HG03159 (cell line): ENCODE measurements at regions not wholly inside any gene's neighbourhood (a gene's known extent, or its start where the extent isn't known, plus 50 kb on each side); places are given as distances from the start of the nearest gene placed in this dataset.
"Not testable (repeated sequence)": the region's sequence is repeated elsewhere in the genome, so short reads cannot be mapped to it uniquely, and the experiment has no call there.

ENCODE experiments used
- ATAC-seq: cut with Tn5 transposase; IDR thresholded peaks from one replicate; pipeline ENCODE4 v1.9.1; 2021; ENCODE audit warnings: mild to moderate bottlenecking, moderate library complexity; ENCODE audit not compliant: unreplicated experiment

DNA sequence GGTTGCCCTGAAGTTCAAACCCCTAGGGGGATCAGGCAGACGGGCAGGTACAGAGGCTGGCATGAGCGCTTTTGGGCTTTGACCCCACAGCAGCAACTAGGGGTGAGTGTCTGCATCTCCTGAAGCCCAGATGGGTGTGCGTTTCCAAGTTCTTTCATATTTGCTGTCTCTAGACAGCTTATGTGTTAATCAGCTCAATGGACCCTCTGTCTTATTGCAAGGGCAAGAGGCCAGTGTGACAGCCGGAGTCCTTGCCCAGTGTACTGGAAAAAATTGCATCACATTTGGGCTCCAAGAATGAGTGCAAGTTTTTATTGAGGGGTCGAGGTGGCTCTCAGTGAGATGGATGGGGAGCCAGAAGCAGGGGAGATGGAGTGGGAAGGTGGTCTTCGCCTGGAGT lies 1863.7 kb upstream of the RAG2 start:
- no peak for ATAC-seq

DNA sequence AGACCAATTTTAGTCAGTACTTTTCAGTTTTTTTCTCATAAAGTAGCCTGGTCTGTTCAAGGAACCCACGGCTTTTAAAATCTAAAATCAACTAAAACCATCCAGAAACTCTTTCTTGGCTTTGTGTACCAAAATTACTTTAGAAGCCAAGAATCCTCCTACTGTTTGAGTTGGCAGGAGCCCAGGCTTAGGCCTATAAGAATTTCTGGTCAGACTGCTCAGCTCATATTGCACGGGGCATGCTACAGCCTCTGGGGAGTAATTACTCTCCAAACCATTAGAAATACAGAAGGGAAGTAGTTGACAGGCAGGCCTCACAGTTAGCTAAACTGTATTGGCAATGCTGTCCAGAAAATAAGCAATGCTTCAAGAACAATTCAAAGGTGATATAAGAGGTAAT lies 1862.9 kb upstream of the RAG2 start:
- no peak for ATAC-seq

DNA sequence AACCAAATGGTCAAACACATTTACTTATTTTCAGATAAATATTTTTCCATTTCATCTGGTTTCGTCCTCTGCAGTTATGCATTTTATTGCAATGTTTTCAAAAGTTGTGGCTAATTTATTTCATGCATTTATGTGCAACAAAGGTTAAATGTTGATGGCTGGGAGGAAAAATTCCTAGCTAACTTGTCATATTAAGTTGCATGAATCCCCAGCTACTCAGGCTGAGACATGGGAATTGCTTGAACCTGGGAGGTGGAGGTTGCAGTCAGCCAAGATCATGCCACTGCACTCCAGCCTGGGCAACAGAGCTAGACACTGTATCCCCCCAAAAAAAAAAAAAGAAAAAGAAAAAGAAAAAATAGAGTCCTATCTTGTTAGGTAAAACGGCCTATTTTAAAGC lies 1862.4 kb upstream of the RAG2 start:
- ATAC-seq = no peak

DNA sequence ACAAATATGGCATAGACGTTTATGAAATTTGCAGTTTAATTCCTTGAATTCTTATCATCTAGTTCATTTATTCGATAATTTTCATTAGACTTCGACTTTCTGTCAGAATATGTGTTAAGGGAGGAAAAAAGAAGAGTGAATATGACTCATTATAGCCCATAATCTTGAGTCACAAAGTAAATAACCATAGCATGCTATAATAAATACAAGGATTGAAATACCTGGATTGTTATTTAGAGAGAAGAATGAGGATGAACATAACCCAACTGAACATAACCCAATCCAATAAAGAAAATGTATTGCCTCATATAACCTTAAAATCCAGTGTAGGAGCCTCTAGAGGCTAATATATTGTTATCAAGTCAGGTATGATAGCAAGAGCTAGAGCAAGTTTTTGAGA lies 1858.3 kb upstream of the RAG2 start:
- ATAC-seq = no peak

DNA sequence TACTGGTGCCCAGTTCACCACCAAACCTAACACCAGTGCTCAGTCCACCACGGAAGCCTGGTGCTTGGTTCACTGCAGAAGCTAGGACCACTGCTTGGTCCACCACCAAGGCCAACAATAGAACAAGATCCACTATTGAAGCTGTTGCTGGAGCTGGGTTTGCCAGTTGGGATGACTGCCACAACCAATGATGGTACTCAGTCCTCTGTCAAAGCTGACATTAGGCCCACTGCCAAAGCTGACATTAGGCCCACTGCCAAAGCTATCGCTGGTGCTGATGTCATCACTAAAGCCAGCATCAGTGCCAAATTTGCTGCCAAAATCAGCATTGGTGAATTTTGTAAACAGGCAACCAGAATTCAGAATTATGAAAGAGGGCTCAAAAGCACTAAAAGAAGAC lies 1850.2 kb upstream of the RAG2 start:
- ATAC-seq = no peak

DNA sequence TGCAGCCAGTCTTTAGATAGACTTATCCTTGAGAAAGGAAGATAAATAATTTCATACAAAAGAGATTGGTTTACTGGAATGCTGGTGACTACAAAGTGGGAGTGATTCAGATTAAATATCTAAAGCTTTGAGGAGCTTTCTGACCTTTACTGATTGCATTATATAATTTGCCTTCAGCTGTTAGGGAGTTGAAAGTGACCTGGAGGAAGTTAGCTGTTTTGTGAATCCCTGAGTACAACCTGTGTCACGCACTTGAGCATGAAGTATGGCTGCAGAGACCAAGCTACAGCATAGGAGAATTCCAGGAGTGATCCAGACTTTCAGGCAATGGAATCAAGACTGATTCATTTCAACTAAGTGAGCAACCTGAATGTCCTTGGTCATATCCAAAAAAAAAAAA lies 1848.3 kb upstream of the RAG2 start:
- no peak for ATAC-seq

DNA sequence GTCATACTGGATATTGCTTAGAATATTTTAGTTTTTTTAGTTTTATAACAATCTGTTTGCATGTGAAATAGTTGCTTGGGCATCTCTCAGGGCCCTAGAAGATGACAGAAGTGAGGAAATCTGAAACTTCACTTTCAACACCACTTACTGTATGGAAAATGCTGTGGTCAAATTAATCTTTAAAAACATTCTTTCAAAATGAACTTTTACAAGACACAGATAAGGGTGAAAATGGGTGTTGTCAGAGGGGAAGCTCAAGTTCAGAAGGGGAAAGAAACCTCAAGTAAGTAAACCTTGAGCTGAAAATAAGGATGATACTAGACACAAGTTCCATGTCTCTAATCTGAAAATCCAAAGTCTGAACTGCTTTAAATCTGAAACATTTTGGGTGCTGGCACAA lies 1840.1 kb upstream of the RAG2 start:
- no peak for ATAC-seq

DNA sequence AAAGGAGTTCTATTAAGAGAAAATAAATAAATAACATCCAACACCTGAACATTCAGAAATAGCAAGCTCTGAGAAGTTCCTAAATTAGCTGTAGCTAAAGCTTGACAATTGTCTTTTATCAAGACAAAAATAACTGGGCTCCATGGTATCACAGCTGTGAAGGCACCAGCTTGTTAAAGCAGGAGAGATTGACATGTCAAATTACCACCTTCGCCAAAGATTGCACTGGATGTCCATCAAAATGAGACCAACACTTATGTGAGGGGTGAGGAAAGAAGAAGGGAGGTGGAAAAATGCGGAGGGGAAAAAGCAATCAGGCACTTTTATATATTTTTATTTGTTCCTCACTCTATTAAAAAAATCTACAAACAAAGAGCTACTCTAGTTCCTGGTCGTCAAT lies 1827.5 kb upstream of the RAG2 start:
- no peak for ATAC-seq

DNA sequence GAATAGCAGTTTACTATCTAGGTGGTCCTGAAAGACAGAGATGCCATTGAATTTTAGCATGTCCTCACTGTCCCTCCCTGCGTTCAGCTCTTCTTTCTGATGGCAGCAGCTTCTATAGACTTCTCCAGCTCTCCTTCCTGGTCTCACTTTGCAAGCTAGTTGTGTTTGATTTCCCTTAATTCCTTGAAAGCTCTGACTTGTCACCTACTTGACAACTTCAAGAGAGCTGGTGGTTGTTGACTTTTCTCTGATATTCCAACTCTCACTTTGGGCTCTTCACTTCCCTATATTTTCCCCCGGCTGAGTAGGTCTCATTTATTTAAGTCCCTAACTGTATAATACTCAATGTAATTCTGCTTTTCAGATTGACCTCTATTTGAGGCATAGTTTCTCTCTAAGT lies 1825.0 kb upstream of the RAG2 start:
- no peak for ATAC-seq

DNA sequence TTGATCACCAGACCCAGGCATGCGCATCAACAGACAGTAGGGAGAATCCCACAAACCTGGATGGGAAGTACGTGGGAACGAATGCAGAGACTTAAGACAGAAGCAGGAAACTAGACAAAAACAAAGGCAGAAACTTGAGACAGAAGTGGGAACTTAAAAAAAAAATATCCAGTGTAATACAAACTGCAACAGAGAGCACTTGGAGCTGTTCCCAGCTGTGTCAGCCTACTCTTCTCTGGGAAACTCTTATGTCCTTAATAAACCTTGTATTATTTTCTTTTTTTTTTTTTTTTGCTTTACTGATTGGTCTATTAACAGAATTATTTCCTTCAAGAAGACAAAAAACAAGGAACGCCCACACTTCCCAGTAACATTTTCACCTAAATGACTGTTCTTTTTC lies 1818.1 kb upstream of the RAG2 start:
- no peak for ATAC-seq

DNA sequence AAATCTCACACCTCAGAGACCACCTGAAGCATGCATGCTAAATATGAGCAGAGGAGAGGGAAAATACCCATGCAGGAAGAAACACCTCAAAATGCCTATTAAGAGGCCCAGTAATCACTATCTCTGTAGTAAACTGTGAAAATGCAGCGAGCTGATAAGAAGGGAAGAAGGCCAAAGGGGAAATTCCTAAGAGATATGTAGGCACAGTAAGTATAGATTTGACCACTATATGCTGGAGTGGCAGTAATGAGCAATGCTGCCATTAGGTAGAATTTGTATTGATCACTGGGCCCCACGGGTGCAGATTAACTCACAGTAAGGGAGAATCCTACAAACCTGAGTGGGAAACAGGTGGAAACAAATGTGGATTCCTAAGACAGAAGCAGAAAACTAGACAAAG lies 1813.1 kb upstream of the RAG2 start:
- no peak for ATAC-seq

DNA sequence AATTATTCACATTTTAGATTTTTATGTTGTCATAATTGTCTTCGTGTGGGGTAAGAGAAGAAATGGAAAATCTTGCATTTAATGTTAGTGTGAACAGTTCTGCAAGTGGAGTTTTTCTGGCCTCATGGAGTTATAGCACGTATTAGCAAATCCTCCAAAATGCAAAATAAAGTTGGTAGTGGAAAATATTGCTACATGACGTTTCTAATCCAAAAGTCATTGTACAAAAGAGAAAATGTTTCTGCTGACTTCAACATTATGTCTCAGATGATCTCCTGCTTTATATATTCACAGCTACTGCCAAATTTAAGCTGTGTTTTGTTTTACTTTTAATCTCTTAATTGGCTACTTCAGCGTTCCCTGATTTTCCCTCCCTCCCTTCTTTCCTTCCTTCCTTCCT lies 1804.0 kb upstream of the RAG2 start:
- ATAC-seq = no peak

DNA sequence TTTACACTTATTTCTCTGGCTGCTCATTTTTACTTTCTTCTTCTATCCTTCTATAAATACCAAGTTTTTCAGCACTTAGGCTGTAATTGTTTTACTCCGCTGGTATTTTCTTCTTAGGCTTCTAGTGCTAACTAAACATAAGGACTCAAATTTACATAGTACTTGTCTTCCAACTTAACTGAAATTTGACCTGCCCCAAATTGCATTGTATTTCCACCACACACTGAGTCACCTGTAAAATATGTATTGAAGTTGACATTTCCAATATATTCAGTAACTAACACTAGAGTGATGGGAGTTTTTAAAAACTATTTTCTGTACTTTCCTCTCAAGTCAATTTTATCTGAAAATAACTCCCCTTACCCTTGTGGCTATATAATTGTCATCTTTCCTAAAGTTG lies 1794.1 kb upstream of the RAG2 start:
- no peak for ATAC-seq

DNA sequence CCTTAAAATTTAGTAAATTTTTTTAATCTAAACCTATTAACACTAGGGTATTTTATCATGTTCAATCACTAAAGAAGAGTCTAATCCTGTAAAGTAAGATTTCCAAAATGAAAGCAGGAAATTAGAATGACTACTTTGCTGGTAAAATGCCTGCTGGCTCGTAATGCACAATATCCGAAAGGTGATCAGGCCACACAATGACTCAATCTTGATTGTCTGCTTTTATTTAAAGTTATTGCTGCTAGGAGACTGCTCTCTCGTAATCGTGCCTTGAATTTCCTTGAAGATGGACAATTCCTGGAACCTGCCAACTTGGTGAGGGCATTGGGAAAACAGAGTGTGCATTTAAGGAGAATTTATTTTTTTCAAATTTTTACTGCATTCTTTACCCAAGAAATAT lies 1786.5 kb upstream of the RAG2 start:
- ATAC-seq = no peak

DNA sequence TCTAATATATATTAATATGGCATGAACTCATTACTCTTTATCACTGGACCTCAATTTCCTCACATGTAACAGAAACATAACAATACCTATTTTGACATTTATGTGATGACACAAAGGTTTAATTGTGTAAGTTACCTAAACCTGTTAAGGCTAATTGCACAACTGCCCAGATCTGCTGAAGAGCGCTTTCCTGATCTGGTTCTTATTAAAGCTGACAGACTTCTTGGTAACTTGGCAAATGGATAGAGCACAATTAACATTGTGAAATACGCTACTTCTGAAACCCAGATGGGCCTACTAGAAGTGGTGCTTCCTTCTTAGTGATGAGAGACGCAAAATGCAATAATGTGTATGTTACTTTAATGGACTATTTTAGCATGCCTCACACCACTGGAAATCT lies 1767.2 kb upstream of the RAG2 start:
- no peak for ATAC-seq

DNA sequence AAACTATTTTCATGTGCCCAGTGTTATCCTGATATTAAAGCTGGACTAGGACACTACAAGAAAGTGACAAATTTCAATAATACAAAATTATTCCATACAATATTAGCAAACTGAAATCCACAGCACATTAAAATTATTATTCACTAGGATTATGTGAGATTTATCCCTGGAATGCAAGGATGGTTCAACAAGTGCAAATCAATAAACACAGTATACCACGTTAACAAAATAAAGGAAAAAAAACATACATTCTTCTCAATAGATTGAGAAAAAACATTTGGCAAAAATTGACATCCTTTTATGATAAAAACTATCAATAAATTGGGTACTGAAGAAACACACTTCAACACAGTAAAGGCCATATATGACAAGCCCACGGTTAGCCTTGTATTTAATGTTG lies 1758.2 kb upstream of the RAG2 start:
- no peak for ATAC-seq

DNA sequence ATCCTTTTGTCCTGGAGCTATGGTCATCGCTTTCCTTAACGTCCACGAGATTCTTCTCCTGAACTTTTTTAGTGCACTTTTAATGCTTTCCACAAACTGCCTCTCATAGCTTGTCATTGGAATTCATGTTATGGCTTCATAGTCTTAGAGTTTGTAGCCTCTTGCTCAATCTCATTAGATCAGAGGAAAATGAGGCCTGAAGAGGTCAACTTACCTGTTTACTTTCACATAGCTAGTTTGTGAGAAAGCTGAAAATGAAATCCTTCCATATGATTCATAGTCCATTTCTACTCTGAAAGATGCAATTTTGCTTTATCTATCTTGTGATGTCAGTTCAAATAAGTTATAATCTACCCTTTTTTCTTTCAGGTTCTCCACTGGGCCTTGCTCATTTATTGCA lies 1747.2 kb upstream of the RAG2 start:
- no peak for ATAC-seq

DNA sequence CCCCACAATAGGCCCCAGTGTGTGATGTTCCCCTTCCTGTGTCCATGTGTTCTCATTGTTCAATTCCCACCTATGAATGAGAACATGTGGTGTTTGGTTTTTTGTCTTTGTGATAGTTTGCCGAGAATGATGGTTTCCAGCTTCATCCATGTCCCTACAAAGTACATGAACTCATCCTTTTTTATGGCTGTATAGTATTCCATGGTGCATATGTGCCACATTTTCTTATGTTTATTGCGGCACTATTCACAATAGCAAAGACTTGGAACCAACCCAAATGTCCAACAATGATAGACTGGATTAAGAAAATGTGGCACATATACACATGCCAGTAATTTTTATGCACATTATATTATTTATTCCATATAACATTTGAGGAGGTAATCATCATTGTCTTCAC lies 1743.6 kb upstream of the RAG2 start:
- not testable (repeated sequence) for ATAC-seq

DNA sequence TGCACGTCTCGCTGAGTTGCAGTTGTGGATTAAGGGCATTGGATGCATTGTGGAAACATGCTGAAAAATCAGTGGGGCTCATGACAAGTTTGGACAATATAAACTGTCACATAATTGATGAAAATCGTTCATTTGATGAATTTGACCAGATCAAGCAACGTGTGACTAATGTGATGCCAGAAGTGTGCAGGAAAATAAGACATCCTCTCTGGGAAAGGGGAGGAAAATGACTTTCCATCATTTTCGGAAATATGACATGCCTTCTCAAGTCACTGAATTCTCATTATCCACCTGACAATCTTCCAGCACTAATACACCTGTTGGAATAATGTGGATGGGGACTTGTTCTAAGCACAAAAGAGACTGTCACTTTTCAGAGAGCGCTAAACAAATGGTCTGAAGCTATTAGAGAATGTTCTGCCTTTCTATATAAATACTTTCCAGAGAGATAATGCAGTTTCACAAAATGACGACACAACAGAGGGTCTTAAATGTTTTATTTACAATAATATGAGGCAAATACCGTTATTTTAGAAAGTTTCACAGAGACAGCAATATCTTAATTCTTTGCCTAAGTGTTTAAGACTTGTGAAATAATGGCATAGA lies 1741.9 kb upstream of the RAG2 start:
- ATAC-seq = no peak

DNA sequence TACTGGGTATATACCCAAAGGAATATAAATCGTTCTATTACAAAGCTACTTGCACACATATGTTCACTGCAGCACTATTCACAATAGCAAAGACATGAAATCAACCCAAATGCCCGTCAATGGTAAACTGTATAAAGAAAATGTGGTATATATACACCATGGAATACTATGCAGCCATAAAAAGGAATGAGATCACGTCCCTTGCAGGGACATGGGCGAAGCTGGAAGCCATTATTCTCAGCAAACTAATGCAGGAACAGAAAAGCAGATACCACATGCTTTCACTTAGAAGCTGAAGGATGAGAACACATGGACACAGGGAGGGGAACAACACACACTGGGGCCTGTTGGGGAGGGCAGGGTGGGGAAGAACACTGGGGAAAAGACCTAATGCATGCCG lies 1740.0 kb upstream of the RAG2 start:
- not testable (repeated sequence) for ATAC-seq

DNA sequence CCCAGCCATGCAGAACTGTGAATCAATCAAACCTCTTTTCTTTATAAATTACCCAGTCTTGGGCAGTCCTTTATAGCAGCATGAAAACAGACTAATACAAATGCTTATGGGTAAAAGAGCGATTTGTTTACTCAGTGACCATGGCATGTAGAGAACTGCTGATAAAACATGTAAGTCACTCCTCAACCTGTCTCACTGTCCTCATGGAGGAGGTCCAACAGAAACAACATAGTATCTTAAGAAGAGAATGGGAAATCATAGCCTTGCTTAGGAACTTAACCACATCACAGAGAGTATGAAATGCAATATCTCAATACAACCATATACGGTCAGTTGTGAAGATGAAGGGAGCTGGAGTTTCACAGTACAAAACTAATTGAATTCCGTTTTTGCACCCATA lies 1734.0 kb upstream of the RAG2 start:
- ATAC-seq = no peak

DNA sequence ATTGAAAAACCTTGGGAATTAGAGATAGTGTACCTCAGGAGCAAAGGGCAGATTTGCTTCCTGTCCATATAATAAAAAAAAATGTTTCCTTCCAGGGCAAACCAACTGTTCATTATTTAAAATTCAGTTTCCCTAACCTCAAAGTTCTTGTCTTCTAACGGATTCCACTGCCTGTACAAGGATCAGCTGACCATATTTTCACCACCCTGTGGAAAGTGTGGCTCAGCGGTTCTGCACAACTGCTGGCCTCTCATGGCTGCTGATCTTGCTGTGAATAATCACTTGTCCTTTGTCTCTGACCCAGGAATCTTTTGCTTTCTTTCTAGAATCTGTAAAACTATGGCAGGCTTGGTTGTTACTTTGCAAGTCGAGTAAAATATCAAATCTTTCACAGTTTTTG lies 1732.5 kb upstream of the RAG2 start:
- ATAC-seq = no peak

DNA sequence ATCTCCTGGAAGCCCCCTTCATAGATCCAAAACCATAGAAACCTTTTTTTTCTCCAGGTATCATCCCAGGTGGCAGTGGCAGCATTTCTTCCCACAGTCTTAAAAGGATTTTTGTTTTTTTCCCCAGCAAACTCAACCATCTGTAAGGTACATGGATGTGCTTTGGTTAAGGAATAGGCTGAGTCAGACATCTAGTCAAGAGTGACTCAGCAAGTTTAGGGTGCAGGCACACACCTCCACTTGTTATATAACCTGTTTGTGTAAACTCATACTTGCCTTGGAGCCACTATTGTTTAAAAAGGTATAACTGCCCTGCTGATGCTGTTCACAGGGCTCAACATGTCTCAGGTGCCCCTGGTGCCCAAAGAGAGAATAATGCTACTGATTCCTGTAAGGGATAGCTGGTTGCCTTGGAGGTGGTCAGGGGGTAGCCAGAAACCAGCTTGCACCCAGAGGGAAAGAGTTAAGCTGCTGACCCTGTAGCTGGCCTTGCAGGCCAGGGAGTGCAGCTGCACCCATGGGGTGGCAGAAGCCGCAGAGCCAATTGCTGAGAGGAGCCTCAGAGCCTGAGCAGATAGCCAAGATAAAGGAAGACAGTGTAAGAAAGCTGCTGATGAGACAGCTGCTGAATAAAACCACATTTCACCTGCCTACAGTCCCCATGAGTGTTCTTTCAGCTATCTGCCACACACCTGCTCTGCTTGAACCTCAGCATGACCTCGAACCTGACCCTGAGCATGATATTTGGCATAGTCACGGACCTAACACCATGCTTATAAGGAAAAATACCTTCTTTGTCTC lies 1726.1 kb upstream of the RAG2 start:
- no peak for ATAC-seq
